ENCODE measurements at regions not wholly inside any gene's neighbourhood (a gene's known extent, or its start where the extent isn't known, plus 50 kb on each side); places are given as distances from the start of the nearest gene placed in this dataset.
"Not testable (repeated sequence)": the region's sequence is repeated elsewhere in the genome, so short reads cannot be mapped to it uniquely, and the experiment has no call there.

DNA sequence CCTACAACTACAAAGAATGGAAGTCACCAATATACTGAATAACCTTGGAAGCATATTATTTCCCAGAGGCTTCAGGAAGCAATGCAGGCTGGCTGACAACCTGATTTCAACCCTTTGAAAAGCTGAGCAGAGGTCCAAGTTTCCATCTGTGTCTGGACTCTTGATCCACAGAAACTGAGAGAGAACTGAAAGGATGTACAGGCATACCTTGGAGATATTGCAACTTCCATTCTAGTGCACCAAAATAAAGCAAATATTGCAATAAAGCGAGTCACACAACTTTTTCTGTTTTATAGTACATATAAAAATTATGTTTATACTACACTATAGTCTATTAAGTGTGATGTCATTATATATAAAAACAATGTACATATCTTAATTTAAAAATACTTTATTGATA lies 85.3 kb downstream of the TYW3 start:
- no peak for DNase-seq

DNA sequence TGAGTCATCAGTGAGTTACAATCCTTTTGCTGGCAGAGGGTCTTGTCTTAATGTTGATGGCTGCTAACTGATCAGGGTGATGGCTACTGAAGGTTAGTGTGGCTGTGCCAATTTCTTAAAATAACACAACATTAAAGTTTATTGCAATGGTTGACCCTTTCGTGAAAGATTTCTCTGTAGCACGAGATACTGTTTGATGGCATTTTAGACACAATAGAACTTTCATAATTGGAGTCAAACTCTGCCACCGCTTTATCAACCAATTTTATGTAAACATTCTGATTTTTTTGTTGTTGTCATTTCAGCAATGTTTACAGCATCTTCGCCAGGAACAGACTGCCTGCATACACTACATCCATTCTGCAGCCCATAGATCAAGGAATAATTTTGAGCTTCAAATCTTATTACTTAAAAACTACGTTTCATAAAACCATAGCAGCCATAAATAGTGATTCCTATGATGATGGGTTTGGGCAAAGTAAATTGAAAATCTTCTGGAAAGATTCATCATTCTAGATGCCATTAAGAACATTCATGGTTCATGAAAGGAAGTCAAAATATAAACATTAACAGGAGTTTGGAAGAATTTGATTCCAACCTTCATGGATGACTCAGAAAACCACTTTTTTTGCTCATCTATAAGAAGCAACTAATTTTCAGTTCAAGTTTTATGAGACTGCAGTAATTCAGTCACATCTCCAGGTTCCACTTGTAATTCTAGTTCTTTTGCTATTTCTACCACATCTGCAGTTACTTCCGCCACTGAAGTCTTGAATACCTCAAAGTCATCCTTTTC lies 85.9 kb downstream of the TYW3 start:
- DNase-seq = peak; percentile 75

GRCh38 chr1:74822851-74823401 lies 90.0 kb downstream of the TYW3 start:
- peak; percentile 38 for DNase-seq

DNA sequence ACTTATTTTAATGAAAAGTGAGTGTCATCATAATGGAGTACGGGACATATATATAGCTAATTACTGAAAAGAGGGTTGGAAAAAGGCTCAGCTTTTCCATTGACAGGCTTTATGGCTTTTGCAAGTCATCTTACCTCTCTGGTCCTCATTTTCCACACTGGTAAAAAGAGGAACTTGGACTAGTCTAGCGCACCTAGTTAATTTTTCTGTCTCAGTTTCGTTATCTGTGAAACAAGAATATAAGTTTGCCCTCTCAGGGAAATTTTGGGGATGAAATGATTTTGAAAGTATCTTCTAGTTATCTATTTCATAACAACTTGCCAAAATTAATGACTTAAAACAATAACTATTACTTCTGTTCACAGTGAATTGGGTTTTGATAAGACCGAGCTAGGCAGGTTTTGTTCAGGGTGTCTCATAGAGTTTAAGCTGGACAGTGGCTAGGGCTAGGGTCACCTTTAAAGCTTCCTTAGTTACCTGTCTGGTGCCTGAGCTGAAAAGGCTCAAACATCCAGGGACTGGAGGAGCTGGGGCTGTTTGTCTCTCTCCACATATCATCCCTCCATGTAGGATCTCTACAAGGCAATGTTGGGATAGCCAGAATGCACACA lies 91.7 kb downstream of the TYW3 start:
- DNase-seq = no peak

- DNase-seq = peak; percentile 35
These were observed 97.8 kb downstream of the TYW3 start for GRCh38 chr1:74830766-74831165.

- no peak for DNase-seq
These were observed 101.3 kb downstream of the TYW3 start for GRCh38 chr1:74834261-74834660.

DNA sequence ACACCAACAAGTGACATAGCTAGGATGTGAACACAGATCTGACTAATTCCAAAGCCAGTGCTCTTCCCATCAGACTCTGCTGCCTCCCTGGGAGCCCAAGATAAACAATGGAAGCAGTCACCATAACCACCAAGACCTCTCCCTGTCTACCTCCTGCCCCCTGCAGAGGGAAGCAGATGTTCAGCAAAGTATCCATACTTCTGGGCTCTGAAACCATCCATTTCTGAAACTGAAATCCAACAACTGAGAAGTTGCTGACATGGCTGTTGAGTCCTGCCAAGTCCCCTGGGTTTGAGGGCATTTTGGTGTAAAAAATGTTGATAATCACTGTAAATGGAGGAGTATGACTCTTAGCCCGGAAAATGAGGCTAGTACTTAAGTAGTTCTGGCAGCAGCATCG lies 102.1 kb downstream of the TYW3 start:
- DNase-seq = peak; percentile 87

DNA sequence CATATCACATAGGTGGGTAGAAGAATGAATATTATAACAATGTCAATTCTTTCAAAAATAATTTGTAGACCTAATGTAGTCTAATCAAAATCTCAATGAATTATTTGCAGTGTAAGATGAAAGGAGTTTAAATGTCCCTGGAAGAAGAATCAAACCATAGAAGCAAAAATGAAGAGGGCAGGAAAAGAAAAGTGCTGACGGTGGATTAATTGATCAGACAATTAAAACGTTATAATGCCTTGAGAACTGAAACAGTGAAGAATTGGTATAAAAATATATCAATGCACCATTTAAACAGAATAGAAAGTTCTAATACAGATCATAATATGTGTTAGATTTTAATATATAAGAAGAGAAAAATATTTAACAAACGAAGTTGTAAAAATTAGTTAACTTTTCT lies 109.8 kb downstream of the TYW3 start:
- DNase-seq = no peak

DNA sequence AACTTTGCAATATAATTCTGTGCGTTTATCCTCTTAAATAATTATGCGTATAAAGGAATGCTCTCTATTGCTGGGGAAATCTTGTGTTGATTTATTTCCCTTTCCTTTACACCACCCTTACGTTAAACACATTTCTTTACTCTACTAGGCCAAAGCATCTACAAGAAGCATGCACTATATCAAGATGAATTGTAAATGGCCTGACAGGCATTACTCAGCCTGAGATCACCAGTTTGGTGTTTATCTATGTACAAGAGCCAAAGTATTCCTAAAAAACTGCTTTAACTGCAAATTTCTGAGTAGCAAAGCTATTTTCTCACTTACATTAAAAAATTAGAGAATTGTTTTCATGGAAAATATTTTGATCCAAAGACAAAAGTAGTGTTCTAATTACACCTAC lies 114.8 kb downstream of the TYW3 start:
- peak; percentile 61 for DNase-seq

- peak; percentile 28 for DNase-seq
These were observed 120.8 kb downstream of the TYW3 start for GRCh38 chr1:74853756-74854155.

- DNase-seq = no peak
These were observed 123.2 kb downstream of the TYW3 start for GRCh38 chr1:74856174-74856573.

- DNase-seq = no peak
These were observed 124.7 kb downstream of the TYW3 start for GRCh38 chr1:74857676-74858075.

GRCh38 chr1:74858136-74858535 lies 125.2 kb downstream of the TYW3 start:
- DNase-seq = peak; percentile 54

- no peak for DNase-seq
These were observed 128.9 kb downstream of the TYW3 start for GRCh38 chr1:74861867-74862266.

DNA sequence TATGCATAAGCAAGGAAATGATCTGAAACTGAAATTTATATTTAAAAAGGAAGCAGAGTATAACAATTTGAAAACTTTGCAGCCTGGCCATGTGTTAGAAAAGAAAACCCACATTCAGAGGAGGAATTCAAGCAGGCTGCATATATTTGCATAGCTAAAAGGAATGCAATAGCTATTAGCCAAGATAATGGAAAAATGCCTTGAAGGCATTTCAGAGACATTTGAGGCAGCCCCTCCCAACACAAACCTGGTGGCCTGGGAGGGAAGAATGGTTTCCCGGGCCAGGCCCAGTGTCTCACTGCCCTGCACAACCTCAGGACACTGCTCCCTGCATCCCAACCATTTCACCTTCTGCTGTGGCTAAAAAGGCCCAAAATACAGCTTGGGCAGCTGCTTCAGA lies 136.8 kb downstream of the TYW3 start:
- no peak for DNase-seq

DNA sequence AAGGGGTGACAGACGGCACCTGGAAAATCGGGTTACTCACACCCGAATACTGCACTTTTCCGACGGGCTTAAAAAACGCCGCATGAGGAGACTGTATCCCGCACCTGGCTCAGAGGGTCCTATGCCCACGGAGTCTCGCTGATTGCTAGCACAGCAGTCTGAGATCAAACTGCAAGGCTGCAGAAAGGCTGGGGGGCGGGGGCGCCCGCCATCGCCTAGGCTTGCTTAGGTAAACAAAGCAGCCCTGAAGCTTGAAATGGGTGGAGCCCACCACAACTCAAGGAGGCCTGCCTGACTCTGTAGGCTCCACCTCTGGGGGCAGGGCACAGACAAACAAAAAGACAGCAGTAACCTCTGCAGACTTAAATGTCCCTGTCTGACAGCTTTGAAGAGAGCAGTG lies 144.4 kb downstream of the TYW3 start:
- not testable (repeated sequence) for DNase-seq

GRCh38 chr1:74895411-74895810 lies 162.5 kb downstream of the TYW3 start:
- DNase-seq = no peak

DNA sequence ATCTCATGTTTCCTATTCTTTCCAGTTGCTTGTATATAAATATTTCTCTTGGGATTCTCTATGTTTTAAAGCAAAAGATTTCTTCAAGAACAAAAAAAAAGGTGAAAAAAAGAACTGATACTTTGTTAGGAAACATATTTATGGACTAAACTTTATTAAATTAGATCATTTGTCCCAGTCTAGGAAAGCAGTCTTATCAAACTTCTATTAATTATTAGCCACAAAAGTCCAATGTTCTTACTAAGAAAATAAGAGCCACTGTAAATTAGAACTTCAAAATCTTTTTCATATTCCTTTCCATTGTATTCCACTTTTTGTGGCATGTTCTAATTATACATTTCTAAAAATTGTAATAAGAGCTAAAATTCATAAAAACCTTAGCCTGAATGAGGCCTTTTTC lies 175.2 kb downstream of the TYW3 start:
- DNase-seq = no peak

GRCh38 chr1:74908797-74909196 lies 175.8 kb downstream of the TYW3 start:
- DNase-seq = no peak

- DNase-seq = no peak
These were observed 181.0 kb downstream of the TYW3 start for GRCh38 chr1:74913978-74914377.

GRCh38 chr1:74933500-74933899 lies 200.5 kb downstream of the TYW3 start:
- DNase-seq = peak; percentile 2

DNA sequence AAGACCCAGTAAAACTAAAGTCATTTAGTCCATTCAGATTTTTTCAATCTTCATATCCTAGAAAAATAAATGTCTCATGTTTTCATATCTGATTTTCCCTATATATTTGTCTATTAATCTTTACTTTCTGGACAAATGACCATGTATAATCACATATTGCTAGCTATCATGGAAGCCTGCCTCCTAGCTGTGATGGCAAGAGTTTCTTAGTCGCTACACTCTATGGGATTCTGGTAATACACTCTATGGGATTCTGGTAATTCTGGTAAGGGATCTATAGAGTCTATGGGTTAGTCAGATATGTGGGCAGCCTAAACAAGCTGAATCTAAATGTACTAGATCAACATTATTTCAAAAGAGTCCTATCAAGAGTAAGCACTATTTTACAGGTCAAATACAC lies 198.7 kb upstream of the LHX8 start:
- no peak for DNase-seq

- peak; percentile 3 for DNase-seq
These were observed 197.0 kb upstream of the LHX8 start for GRCh38 chr1:74937176-74937575.

- DNase-seq = no peak
These were observed 191.1 kb upstream of the LHX8 start for GRCh38 chr1:74943046-74943445.
